Stimulated activated CD4-positive, alpha-beta T cell treated with anti-CD3 and anti-CD28 coated beads, Interleukin-1b, Interleukin-23, amount 100 ng/mL, for 4 hours (primary cell): ENCODE measurements at regions not wholly inside any gene's neighbourhood (a gene's known extent, or its start where the extent isn't known, plus 50 kb on each side); places are given as distances from the start of the nearest gene placed in this dataset.
"Not testable (repeated sequence)": the region's sequence is repeated elsewhere in the genome, so short reads cannot be mapped to it uniquely, and the experiment has no call there.

Experiments used
- DNase-seq, 2 donors: peaks; one replicate each; pipeline ENCODE4 v3.0.0-alpha.2; 2020; ENCODE audit warnings: low read depth in 2 of 2

DNA sequence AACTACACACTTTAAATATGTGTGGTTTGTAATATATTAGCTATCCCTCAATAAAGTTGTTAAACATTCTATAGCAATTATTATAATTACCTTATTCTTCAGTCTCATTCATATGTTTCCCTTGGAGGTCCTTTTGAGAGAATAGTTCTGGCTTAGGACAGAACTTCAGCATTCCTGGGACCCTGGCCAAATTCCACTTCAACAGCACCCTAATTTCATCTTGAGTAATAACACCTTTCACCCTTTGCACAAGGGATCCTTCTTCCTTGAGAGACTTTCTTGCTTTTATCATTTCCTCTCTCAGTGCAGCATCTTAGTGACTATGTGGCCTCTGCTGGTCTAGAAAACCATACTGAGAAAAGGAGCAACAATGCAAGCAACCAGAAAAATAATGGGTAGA lies 255.9 kb downstream of the C11orf87 start:
- no peak for DNase-seq

DNA sequence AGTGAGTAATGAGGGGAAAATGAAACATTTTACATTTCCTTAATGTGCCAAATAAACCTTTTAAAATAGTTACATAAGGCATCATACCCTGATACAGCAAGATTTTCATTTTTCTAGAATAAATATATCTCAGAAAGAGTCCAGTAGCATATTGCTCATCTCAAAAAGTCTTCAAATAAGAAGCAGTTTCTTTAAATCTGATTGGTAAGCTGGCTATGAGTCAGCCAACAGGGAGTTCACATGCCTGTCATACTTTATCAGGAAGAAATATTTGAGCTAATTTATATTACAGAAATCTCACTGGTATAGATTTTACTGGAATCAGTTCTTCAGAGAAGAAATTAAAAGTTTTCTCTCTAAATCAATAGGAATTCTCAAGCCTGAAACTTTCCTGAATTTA lies 258.1 kb downstream of the C11orf87 start:
- DNase-seq: no peak

DNA sequence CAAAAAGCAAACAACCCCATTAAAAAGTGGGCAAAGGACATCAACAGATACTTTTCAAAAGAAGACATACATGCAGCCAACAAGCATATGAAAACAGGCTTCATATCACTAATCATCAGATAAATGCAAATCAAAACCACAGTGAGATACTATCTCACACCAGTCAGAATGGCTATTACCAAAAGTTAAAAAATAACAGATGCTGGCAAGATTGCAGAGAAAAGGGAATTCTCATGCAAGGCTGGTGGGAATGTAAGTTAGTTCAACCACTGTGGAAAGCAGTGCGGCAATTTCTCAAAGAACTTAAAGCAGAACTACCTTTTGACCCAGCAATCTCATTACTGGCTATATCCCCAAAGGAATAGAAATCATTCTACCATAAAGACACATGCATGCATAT lies 260.8 kb downstream of the C11orf87 start:
- not testable (repeated sequence) for DNase-seq

DNA sequence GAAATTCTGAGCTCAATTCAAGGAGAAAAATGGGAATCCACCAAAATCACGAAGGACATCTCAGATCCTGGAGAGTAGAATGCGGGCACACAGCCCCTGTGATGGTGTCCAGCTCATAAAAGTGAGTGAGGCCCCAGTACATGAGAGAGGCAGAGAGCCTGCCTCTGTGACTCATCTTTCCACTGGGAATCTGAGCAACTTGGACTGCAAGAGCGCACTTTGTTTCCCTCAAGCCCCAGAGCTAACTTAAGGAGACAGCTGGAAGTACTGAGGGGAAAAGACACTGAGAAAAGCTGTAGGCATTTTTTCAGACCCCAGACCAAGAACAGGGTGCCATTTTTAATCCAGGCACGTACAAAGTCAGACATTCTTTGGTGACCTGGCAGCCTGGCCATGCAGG lies 273.7 kb downstream of the C11orf87 start:
- no peak for DNase-seq

DNA sequence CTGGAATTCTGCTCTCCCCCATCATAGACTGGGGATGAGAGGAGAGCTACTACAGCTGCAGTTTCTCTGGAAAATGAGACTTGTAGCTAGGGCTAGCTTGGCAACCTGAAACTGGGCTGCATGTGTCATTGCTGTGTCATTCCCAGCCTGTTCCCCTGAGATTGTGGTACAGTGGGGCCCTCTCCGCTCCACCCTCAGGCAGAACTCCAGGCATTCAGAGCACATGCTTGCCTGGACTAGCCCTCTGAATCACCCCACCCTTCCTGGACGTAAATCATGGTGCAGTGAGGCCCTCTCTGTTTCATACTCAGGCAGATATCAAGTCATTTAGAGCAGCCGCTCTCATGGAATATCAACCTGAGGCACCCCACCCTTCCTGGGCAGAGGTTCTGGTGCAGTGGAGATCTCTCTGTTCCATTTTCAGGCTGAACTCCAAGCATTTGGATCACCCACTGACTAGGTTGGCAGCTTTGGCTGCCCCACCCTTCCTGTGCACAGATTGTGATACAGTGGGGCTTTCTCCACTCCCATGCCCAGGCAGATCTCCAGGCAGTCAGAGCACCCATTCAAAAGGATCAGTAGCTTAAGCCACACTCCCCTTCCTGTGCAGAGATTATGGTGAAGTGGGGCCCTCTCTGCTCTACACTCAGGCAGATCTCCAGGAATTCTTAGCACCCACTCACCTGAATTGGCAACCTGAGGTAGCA lies 274.4 kb downstream of the C11orf87 start:
- no peak for DNase-seq

DNA sequence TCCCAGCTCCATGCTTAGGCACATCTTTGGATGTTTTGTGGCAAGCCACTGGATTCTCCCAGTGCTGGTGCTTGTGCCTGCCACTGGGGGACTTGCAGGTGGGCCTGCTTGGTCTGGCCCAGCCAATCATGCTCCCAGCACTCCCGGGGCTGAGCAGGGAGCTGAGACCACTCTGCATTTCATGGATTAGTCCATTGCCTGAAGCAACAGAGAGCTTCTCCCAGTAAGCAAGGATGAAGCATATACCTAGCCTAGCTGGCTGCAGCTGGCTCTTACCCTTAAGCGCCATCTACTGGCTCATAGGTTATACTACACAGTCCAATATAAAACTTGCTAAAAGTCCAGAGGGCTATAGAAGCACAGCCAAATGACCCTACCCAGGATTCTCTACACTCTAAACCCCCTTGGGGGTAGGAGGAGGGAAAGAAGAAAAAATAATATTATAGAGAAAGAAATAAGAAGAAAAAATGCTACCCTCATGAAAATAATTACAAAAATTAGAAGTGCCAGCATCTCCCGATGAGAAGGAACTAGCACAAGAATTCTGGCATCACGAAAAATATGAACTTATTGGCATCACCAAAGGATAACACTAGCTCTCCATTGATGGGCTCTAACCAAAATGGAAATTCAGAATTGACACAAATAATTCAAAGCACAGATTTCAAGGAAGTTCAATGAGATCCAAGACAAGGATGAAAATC lies 275.3 kb downstream of the C11orf87 start:
- no peak for DNase-seq

DNA sequence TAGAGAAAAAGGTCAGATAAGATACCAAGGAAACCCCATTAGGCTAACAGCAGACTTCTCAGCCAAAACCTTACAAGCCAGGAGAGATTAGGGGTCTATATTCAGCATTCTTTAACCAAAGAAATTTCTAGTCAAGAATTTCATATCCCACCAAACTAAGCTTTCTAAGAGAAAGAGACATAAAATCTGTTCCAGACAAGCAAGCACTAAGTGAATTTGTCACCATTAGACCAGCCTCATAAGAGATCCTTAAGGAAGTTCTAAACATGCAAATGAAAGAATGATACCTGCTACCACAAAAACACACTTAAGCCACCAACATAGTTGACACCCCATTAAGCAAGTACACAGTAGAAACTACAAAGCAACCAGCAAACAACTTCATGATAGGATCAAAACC lies 276.2 kb downstream of the C11orf87 start:
- no peak for DNase-seq

DNA sequence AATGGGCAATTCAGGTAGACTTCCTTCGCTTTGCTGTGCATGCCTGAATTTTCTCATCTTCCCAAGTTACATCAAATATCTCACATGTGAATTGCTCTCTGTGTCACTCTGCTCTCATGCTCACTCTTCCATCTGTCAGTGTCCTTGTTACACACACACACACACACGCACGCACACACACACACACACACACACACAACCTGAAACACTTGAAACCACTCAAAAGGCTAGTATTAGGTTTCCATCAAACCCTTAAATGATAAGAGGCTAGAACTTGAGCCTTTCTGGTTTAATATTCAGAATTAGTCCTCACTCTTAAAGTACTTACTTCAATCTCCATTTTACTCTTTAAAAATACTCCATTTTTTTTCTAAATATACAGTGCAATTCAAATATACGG lies 282.4 kb downstream of the C11orf87 start:
- no peak for DNase-seq

DNA sequence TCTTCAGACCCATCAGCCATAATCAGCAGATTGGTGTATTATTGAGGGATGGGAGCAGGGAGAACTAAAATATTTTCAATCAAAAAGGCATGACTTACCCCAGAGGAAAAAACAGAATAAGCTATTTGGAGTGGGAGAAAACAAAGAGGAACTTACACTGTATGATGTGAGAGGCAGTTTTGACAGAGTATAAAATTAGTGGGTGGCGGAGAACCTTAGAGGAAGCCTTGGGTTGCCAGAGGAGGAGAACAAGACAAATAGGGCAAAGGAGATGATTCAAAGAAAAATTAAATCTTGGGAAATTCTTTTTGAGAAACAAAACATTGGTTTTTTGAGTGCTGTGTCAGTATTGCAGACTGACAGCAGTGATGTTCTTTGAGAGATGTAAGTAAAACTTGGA lies 285.0 kb downstream of the C11orf87 start:
- DNase-seq: no peak

DNA sequence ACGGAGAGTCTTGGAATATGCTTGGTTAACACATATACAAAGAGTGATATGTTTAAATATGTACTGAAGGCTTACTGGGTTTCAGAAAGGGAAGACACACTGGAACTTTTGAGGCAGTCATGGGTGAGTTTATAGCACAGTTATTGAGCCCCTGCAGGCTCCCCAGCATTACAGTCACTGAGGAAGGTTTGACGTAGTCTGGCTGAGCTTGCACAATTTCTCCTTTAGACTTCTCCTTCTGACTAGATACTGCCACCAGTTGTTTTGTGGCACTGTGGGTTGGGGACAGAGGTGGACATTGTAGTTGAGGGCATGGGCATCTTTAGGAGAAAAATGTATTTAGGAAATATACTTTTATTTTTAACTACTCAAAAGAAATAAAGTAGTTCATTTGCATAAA lies 285.4 kb downstream of the C11orf87 start:
- DNase-seq: no peak

DNA sequence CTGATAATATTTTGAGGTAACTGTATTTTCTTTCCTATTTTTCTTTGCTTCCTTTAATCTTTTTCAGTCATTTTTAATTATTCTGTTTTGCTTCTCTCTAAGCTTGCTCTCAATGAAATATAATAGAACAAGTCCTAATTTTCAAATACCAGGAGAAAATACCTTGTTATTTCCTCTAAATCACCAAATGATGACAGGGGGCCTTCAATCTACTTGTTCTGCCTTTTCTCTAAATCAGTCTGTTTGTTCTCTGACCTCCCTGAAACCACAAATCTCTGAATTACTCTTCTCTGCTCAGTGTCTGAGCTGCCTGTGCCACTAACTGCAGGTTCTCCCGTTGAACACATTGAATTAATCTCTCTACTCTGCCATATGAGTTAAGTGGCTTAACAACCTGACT lies 286.2 kb downstream of the C11orf87 start:
- no peak for DNase-seq

DNA sequence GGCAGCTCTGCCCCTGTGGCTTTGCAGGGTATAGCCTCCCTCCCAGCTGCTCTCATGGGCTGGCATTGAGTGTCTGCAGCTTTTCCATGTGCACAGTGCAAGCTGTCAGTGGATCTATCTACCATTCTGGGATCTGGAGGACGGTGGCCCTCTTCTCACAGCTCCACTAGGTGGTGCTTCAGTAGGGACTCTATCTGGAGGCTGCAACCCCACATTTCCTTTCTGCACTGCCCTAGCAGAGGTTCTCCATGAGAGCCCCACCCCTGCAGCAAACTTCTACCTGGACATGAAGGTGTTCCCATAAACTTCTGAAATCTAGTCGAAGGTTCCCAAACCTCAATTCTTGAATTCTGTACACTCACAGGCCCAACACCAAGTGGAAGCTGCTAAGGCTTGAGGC lies 292.5 kb downstream of the C11orf87 start:
- not testable (repeated sequence) for DNase-seq

DNA sequence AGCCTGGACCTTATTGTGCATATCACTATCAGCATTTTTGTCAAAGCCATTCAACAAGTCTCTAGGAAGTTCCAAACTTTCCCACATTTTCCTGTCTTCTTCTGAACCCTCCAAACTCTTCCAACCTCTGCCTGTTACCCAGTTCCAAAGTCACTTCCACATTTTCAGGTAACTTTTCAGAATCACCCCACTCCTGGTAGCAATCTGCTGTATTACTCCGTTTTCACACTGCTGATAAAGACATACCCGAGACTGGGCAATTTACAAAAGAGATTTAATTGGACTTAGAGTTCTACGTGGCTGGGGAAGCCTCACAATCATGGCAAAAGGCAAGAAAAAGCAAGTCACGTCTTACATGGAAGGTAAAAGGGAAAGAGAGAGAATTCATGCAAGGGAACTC lies 293.4 kb downstream of the C11orf87 start:
- DNase-seq: not testable (repeated sequence)

DNA sequence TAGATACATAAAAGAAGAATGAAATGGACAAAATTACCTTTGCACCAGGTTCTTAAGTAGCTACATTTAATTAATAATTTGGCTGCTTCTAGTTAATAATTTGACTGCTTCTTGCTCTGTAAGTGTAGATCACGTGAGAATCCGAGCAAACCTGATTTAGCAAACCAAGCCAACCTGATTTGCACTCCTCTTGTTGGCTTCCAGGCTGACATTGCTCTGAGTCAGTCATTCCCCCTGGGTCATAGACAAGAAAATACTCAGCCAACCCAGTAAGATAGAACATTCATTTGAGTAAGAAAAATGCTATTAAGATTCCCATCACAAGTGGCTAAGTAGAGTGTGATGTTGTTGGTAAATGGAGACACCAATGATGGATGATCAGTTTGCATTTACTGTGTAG lies 304.1 kb downstream of the C11orf87 start:
- DNase-seq: no peak

DNA sequence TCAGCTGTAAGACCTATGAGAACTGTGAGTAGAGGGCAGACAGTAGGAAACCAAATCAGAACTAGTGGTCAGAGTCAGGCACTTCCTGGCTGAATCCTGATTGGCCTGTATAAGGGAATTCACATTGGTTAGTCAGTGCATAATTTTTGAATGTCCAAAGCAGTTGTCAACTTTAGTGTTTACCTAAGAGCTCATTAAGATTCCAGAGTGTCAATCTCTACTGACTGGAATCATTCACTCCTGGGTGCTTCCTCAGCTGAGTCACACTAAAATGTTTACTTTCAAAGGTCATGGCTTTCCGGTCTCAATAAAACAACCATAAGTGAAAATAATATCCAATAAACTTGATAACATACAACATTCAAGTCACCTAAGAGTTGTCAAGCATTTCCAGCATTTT lies 306.1 kb downstream of the C11orf87 start:
- no peak for DNase-seq

DNA sequence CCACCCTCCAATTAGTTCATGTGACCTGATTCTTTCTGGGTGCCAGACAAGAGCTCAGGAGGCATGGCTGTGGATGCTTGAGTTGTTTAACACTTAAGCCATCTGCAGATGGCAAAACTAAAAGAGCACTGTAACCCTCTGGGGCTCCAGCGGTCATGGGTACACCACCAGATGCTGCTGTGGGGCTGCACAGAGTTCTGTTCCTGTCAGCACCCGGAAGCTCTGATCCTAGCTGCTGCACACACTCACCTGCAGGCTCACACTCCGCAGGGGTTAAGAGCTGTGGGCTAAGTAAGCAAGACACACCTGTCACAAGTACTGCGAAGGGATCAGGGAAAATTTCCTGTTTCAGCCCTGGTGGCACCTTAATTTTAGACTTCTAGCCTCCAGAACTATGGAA lies 307.8 kb downstream of the C11orf87 start:
- DNase-seq: no peak

DNA sequence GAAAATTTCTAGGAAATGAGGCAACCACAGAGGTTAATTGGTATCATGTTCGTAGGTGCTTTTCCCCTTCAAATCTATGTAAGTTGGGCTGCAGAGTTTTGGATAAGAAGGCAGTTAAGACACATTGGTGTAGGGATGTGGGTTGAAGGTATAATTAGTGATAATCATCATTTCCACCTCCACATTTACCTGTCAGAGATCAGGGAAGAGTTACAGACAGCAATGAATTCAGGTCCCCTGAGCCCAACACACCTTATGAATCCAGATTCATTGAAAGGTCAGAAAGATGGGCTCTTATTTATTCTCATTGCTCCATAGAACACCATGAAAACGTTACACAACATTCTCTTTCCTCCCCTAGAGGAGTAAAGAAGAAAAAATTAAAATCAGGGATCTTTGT lies 308.7 kb downstream of the C11orf87 start:
- DNase-seq: no peak

DNA sequence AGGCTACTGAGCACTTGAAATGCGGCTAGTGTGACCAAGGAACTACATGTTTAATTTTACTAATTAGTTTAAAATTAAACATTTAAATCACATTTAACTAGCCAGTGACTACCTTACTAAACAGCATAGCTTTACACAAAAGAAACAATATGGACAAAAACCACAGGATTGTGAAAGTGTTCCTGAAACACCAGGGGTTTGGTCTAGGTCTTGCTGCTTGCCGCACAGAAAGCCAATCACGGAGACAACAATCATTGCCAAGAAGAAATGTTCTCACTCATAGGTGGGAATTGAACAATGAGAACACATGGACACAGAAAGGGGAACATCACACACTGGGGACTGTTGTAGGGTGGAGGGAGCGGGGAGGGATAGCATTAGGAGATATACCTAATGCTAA lies 309.5 kb downstream of the C11orf87 start:
- no peak for DNase-seq

DNA sequence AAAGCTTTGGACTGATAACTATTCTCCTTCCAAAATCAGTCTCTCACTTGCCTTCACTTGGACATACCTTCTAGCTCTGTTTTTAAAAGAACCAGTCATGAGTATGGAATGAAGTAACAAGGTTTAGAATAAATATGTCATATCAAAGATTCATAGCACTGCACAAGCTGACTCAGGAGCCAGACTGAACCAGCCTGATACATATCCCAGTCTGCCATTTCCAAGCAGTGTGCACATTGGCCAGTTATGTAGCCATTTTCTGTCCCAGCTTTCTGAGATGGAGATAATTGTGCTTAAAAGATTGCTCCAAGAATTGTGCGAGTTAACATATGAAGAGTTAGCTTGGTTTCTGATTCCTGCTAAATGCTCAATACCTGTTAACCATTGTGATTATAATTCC lies 311.3 kb downstream of the C11orf87 start:
- no peak for DNase-seq

DNA sequence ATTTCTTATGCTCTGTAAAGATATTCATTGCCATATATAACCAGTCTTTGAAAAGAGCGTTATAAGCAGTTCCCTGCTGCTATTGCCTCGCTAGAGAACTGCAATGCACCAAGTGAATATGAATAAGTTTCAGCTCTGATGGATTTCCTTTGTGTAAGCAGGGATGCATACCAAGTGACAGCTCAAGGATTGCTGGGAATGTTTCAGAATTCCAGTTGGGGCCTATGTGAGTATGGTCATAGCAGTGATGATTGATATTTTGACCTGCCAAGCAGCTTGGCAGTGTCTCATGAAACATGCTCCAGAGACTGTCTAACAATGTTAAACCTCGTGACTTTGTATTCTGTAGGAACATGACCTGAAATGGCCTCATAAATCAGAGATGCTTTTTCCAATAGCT lies 312.6 kb downstream of the C11orf87 start:
- DNase-seq: no peak

DNA sequence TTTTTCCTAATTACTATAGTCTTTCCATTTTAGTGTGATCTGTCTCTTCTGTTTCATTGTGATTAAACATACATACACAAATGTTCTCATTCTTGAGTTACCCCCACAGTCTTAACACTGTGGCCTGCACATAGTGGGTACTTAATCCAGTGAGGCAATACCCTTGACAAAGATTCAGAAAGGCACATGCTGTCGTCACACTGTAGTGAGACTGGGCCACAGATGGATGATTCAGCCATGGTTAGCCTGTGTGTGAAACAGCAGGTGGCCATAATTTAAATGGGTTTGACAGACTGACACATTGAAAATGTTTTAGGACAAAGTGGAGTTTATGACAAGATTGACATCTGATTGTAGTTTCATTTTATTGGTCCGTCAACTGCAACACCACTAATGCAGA lies 313.1 kb downstream of the C11orf87 start:
- no peak for DNase-seq

DNA sequence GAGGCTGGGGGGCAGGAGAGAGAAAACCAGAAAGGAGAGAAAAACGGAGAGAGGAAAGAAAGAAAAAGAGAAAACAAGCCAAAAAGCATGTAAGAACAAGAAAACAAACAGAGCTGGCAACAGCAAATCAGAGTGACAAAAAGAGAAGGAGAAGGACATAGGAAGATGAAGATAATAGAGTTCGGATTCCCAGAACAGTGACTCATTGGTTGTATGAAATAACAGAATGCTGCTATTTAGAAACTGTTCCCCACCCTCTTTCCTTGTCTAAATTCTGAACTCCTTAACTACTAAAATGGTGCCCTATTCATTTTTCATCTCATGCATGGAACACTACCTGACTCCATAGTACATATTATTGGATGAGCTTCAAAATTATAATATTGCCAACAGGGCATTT lies 317.4 kb downstream of the C11orf87 start:
- DNase-seq: no peak

DNA sequence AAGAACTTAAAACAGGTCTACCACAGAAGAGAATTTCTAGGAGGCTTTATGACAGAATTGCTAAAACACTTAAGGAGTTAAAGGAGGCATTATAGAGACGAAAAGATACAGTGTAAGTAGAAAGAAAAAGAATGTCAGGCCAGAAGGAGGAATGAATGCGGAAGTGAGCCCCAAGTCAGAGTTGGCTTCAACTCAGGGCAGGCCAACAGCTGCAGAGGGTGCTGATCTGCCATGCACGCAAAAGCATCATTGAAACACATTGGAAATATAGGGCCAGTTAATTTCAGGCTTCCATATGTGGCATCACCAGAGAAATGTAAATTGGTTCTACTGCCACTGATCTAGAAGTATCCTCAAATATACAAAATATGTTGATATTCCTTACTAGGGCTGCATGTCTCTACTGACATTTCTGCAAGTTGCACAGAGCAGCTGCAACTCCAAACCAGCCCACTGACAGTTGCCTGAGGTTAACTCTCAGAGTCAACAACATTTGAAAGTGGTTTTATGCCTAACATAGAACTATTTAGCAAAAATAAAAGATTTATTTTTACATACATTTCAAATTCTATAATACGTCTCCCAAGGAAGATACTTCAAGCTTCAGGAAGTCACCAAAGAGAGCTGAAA lies 324.1 kb downstream of the C11orf87 start:
- no peak for DNase-seq
